ENCODE measurements at regions not wholly inside any gene's neighbourhood (a gene's known extent, or its start where the extent isn't known, plus 50 kb on each side); places are given as distances from the start of the nearest gene placed in this dataset.
"Not testable (repeated sequence)": the region's sequence is repeated elsewhere in the genome, so short reads cannot be mapped to it uniquely, and the experiment has no call there.

DNA sequence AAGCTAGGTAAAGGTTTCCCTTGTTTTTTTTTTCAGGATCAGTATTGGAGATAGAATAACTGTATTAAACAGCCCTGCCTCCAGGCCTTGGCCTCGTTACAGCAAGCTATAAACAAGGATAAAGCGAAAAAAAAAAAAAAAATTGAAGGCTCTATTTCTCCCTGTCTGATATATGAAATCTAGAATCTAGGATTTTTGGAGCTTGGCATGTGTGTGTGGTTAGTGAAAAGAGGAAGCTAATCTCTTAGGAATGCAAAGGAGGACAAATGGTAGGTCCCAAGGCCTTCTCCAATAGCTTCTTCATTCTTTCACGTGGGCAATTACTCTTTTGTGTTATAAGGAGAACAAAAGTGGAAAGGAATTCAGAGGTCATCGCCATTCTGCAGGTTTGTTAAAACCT, 470.3 kb downstream of the TMEM114 start:
- DNase-seq, result no peak
- TF ChIP-seq, protein P1, sequence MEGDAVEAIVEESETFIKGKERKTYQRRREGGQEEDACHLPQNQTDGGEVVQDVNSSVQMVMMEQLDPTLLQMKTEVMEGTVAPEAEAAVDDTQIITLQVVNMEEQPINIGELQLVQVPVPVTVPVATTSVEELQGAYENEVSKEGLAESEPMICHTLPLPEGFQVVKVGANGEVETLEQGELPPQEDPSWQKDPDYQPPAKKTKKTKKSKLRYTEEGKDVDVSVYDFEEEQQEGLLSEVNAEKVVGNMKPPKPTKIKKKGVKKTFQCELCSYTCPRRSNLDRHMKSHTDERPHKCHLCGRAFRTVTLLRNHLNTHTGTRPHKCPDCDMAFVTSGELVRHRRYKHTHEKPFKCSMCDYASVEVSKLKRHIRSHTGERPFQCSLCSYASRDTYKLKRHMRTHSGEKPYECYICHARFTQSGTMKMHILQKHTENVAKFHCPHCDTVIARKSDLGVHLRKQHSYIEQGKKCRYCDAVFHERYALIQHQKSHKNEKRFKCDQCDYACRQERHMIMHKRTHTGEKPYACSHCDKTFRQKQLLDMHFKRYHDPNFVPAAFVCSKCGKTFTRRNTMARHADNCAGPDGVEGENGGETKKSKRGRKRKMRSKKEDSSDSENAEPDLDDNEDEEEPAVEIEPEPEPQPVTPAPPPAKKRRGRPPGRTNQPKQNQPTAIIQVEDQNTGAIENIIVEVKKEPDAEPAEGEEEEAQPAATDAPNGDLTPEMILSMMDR (IDR thresholded peaks at IDR 0.05), result no peak
- ATAC-seq, result no peak
- H3K36me3 ChIP-seq, result no peaks in the 10 kb centered on the region
- H3K27ac ChIP-seq, result no peak overlapping the region
- no peak overlapping the region for H3K4me3 ChIP-seq
- H3K27me3 ChIP-seq, result no peaks in the 10 kb centered on the region
- H3K9me3 ChIP-seq, result no peaks in the 10 kb centered on the region
- intact Hi-C loops (cut with DNase I), result no loop called here
- no peaks in the 10 kb centered on the region for H3K4me1 ChIP-seq

DNA sequence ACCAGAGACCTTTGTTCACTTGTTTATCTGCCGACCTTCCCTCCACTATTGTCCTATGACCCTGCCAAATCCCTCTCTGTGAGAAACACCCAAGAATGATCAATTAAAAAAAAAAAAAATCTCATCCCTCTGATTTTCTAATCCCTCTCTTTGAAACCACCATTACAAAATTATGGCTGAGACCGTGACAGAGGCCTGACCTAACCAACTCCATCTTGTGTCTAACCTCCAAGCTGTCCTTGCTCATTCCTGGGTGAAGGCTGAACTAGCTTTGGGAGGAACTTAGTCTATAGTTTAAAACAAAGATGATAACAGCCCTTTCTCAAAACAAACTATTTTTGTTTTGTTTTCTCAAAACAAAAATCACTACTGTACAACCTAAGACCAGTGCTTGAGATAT, 474.5 kb downstream of the TMEM114 start:
- H3K27me3 ChIP-seq, result no peaks in the 10 kb centered on the region
- H3K27ac ChIP-seq, result no peak overlapping the region
- H3K4me3 ChIP-seq, result no peak overlapping the region
- no peaks in the 10 kb centered on the region for H3K36me3 ChIP-seq
- no peaks in the 10 kb centered on the region for H3K9me3 ChIP-seq
- intact Hi-C loops (cut with DNase I), result no loop called here
- TF ChIP-seq, protein P1 (IDR thresholded peaks at IDR 0.05), result no peak
- ATAC-seq (no peak), DNase-seq (no peak)
- H3K4me1 ChIP-seq, result no peaks in the 10 kb centered on the region

DNA sequence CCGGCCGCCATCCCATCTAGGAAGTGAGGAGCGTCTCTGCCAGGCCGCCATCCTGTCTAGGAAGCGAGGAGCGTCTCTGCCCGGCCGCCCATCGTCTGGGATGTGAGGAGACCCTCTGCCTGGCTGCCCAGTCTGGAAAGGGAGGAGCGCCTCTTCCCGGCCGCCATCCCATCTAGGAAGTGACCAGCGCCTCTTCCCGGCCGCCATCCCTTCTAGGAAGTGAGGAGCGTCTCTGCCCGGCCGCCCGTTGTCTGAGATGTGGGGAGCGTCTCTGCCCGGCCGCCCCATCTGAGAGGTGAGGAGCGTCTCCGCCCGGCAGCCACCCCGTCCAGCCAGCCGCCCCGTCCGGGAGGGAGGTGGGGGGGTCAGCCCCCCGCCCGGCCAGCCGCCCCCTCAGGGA, 475.4 kb downstream of the TMEM114 start:
- intact Hi-C loops (cut with DNase I); H3K36me3 ChIP-seq; ATAC-seq; H3K27ac ChIP-seq; DNase-seq; H3K27me3 ChIP-seq; H3K4me1 ChIP-seq; H3K4me3 ChIP-seq; H3K9me3 ChIP-seq: not testable (repeated sequence)

DNA sequence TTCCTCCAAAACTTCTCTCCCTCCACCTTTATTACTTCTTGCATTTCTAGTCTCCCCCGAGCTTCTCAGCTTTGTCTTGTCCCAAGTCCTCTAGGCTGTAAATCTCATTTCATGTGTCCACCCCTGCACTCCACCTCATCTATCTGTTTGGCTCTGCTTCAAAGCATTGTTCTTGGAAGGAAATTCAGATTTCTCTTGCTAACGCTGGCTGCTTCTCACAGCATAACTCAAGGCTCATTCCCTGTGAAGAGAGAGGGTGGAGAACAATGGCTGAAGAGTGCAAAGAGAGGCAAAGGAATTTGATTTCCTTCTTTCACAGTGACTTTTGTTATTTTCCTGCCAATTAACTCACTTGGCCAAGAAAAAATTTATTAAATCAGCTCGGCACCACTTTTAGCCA, 476.5 kb downstream of the TMEM114 start:
- ATAC-seq, result no peak
- intact Hi-C loops (cut with DNase I), result no loop called here

DNA sequence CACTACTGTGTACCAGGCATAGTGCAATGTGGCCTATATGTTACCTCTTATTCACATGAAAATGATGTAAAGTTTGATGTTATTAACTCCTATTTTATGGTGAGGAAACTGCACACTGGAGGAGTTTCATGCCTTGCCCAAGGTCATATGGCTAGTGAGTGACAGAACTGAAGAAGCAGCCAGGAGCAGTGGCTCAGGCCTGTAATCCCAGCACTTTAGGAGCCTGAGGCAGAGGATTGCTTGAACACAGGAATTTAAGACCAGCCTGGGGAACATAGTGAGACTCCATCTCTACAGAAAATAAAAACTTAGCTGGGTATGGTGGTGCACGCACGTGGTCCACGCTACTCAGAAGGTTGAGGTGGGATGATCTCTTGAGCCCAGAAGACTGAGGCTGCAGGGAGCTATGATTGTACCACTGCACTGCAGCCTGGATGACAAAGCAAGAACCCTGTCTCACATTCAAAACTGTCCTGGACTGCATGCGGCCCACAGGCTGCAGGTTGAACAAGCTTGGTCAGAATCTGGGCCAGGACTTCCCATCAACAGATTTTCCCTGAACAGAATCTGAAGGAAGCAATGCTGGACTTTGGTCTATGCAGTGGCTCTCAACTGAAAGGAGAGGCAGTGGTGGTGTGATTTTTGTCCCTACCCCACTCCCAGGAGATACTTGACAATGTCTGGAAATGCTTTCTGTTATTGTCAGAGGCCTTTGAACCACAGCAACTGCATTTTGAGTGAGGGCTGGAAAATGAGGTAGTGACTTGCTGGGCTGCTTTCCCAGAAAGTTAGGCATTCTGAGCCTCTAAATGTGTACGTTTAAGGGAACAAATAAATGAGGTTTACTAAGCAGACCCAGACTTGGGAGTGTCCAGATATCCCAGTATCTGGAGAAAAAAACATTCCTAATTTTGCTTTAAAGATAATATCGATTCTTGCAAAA, 479.5 kb downstream of the TMEM114 start:
- Histone ChIP-seq H3K27me3 (no peaks in the 10 kb centered on the region), H3K4me3 (no peak overlapping the region), H3K4me1 (no peaks in the 10 kb centered on the region), H3K27ac (no peak overlapping the region), H3K9me3 (no peaks in the 10 kb centered on the region), H3K36me3 (no peaks in the 10 kb centered on the region)
- TF ChIP-seq, protein P1 (IDR thresholded peaks at IDR 0.05), result no peak
- DNase-seq, result no peak
- no peak for ATAC-seq
- intact Hi-C loops (cut with DNase I), result no loop called here

More for the DNA sequence above, 476.5 kb downstream of the TMEM114 start:
- no peaks in the 10 kb centered on the region for H3K4me1 ChIP-seq
- H3K27me3 ChIP-seq, result no peaks in the 10 kb centered on the region
- H3K27ac ChIP-seq, result no peak overlapping the region
- TF ChIP-seq, protein P1 (IDR thresholded peaks at IDR 0.05), result no peak
- no peak overlapping the region for H3K4me3 ChIP-seq
- H3K9me3 ChIP-seq, result no peaks in the 10 kb centered on the region
- DNase-seq, result no peak
- no peaks in the 10 kb centered on the region for H3K36me3 ChIP-seq

DNA sequence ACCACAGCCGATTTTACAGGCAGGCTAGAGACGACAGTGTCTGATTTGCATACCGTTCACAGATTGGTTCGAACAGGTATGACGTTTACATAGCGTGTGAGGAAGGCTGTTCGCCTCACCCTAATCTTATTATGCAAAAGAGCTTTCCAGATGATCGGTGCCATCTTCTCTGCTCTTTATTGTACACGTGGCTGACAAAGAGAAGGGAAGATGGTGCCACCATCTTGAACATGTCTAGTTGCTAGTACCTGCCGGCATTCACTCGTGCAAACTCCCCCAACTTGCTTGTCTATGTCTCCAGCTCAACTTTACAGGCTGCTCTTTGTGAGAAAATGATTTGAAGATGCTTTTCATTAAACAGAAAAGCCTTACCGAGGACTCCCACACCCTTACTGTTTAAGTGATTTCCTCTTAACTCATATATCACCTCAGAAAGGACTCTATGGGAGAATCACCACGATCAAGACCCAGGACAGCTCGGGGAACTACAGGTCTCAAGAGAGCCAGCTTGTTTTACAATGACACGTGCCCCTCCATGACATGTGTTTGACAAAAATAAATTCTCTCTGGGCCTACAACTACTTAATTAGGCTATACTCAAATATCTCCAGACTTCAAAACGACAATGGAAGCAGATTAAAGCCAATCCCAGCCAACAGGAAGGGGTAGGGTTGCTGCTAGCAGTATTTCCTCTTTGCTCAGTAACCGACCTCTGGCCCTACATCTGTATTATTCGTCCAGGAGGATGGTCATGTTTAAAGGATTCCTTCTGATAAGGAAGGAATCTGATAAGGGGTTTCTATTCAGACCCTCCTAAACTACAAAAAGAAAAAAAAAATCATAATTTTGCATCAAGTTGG, 480.6 kb downstream of the TMEM114 start:
- no peaks in the 10 kb centered on the region for H3K4me1 ChIP-seq
- H3K36me3 ChIP-seq, result no peaks in the 10 kb centered on the region
- no peak for ATAC-seq
- no peak overlapping the region for H3K27ac ChIP-seq
- TF ChIP-seq, protein P1 (IDR thresholded peaks at IDR 0.05), result no peak
- H3K27me3 ChIP-seq, result no peaks in the 10 kb centered on the region
- H3K9me3 ChIP-seq, result no peaks in the 10 kb centered on the region
- H3K4me3 ChIP-seq, result no peak overlapping the region
- intact Hi-C loops (cut with DNase I), result no loop called here
- DNase-seq, result no peak

All from upper lobe of right lung (tissue), 1 donor.